ENCODE measurements at regions not wholly inside any gene's neighbourhood (a gene's known extent, or its start where the extent isn't known, plus 50 kb on each side); places are given as distances from the start of the nearest gene placed in this dataset.
"Not testable (repeated sequence)": the region's sequence is repeated elsewhere in the genome, so short reads cannot be mapped to it uniquely, and the experiment has no call there.

DNA sequence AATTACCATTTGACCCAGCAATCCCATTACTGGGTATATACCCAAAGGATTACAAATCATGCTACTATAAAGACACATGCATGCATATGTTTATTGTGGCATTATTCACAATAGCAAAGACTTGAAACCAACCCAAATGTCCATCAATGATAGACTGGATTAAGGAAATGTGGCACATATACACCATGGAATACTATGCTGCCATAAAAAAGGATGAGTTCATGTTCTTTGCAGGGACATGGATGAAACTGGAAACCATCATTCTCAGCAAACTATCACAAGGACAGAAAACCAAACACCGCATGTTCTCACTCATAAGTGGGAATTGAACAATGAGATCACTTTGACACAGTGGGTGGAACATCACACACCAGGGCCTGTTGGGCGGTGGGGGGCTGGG, 83.9 kb upstream of the MAP3K1 start:
- not testable (repeated sequence) for TF ChIP-seq POLR2A, TAF1, POLR2AphosphoS5 (IDR thresholded peaks at IDR 0.05; ENCODE audit: low read depth, low read length)

All from GM12891 (cell line).